AG10803 (cell line): ENCODE measurements at regions not wholly inside any gene's neighbourhood (a gene's known extent, or its start where the extent isn't known, plus 50 kb on each side); places are given as distances from the start of the nearest gene placed in this dataset.
A peak's percentile ranks its signal among the peaks of the same experiment; 100 is the strongest.

Experiments
- DNase-seq: peaks from one replicate; pipeline ENCODE4 v3.0.0; 2010; ENCODE audit warnings: low read depth
- H3K4me3 ChIP-seq: 2 replicates; pipeline ENCODE4 v1.5.1; 2011; ENCODE audit warnings: mild to moderate bottlenecking, low read length, control low read depth
- CTCF ChIP-seq: conservative IDR thresholded peaks from 2 replicates; pipeline ENCODE4 v1.5.1; 2011; ENCODE audit warnings: mild to moderate bottlenecking, low read length, control low read depth, inconsistent platforms

GRCh38 chr10:131451407-131452015 lies 140.0 kb upstream of the TCERG1L start:
- no peak for TF ChIP-seq CTCF
- no peak for DNase-seq
- no peak overlapping the region for H3K4me3 ChIP-seq

- no peak for TF ChIP-seq CTCF
- no peak for DNase-seq
- no peak overlapping the region for H3K4me3 ChIP-seq
These were observed 141.6 kb upstream of the TCERG1L start for GRCh38 chr10:131452926-131453720.

- TF ChIP-seq CTCF = peak; percentile 19; the same call in 1 of the 2 replicates
- no peak for DNase-seq
- H3K4me3 ChIP-seq = no peak overlapping the region
These were observed 142.5 kb upstream of the TCERG1L start for GRCh38 chr10:131453721-131454634.

GRCh38 chr10:131456411-131456810 lies 144.9 kb upstream of the TCERG1L start:
- TF ChIP-seq CTCF = no peak
- DNase-seq = no peak
- no peak overlapping the region for H3K4me3 ChIP-seq

- no peak for TF ChIP-seq CTCF
- H3K4me3 ChIP-seq = no peak overlapping the region
- no peak for DNase-seq
These were observed 149.6 kb upstream of the TCERG1L start for GRCh38 chr10:131461093-131461492.

- DNase-seq = no peak
- H3K4me3 ChIP-seq = no peak overlapping the region
- TF ChIP-seq CTCF = no peak
These were observed 153.3 kb upstream of the TCERG1L start for GRCh38 chr10:131464789-131465188.
